ENCODE measurements at regions not wholly inside any gene's neighbourhood (a gene's known extent, or its start where the extent isn't known, plus 50 kb on each side); places are given as distances from the start of the nearest gene placed in this dataset.
"Not testable (repeated sequence)": the region's sequence is repeated elsewhere in the genome, so short reads cannot be mapped to it uniquely, and the experiment has no call there.

DNA sequence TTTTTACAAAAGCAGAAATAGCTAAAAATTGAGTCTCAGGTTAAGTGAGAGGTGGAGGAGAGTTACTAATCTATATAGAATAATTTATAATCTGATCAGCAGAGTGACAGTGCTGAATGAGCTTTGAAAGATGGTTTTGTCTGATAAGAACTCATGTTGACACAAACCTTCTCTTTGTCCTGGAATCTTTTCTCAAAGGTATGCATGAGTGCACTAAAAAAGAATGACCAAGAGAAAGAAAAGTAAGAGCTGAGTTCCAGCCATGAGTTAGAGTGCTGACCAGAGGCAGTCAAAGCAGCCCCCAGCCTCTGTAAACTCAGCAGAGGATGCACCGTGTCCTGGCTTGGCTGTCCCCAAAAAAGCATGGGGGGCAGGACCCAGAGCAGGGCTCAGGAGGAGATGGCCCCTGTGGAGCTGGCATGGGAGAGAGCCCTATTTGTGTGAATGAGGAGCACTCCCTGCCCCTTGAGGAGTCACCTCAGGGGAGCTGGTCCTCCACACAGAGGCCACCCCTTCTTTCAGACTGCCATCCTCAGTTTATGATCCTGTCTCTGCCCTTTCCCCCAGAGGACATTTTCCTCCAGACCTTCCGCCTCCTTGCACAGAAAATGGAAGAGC is 129.8 kb downstream of the SEC23A start:
- no peak for DNase-seq (ENCODE audit: low spot score)

DNA sequence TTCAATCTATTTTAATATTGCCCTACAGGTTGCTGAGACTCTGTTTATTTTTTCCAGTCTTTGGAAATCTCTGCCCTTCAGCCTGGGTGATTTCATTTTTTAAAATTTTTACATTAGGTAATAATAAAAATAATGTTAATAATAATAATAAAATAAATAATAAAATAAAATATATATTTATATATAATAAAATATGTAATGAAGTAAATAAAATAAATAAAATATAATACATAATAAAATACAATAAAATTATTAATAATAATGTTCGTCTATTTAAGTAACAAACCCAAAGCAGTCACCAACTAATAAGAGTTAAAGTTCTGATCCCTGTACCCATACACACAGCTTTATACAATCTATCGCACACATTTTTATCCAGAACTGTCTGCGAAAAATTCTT is 130.5 kb downstream of the SEC23A start:
- DNase-seq (ENCODE audit: low spot score): no peak

DNA sequence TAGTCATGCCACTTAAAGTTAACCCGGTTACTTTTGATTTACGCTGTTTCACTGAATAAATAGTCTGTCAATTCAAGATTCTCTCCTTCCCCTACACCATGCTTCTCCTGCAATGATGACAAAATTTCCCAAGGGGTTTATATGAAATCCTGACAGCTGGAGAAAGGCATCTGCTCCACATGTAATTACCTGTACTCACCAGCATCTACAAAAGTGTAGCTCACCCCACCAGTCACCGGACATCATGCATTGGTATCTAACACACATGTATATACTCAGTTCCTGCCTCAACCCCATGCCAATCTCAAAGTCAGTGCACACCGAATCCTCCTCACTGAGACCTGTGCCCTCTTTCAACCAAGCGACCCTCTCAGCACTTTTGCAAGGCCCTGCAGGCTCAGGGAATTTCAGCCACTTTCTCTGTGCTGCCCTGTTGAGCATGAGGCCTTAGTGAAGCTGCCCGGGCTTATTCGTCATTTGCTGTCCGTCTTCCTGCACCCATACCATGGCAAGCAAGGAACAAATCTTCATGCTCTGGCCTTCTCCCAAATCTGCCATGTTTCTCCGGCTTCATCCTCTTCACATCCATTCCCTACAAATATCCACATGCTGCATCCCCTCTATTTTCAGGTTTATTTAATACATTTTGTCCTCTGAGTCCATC is 131.6 kb downstream of the SEC23A start:
- no peak for DNase-seq (ENCODE audit: low spot score)

DNA sequence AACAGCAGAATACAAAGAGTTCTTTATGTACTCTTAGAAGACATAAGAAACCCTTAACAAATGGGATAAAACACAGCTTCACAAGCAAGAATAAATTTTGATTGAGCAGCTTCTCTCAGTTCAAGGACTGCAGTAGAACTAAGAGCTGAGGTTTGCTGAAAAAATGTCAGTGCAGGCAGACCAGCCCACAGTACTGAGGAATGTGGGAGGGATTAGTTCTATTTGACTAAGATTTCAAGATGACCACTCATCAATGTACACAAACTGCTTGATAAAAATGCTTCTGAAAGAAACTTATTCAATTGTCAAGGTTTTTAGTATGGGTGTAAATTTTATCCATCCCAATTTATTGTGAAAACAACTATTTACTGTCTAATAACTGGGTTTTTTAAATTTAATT is 138.4 kb downstream of the SEC23A start:
- no peak for DNase-seq (ENCODE audit: low spot score)

DNA sequence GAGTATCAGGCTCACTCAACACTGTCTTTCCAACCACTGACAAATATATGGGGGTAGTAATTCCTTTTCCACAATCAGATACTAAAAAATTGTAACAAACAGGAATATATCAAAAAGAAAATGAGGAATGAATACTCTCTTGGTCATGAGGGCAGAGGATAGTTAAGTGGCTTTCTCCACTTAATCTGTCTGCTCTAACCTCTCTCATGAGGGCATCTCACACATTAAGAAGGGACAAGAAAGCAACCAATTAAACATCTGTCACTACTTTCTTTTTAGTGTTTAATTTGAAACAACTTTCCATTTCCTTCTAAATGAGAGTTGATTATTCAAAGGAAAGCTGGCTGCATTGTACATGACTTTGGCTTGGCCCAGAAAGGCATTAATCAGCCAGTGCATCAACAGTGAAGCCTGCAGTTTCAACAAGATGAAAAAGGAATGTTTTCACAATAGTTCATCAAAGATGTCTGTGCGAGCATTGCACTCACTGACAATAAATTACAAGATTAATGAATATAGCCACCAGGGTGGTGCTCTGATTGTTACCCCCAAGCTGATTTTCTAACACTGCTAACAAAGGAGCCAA is 142.0 kb downstream of the SEC23A start:
- DNase-seq (ENCODE audit: low spot score): no peak

DNA sequence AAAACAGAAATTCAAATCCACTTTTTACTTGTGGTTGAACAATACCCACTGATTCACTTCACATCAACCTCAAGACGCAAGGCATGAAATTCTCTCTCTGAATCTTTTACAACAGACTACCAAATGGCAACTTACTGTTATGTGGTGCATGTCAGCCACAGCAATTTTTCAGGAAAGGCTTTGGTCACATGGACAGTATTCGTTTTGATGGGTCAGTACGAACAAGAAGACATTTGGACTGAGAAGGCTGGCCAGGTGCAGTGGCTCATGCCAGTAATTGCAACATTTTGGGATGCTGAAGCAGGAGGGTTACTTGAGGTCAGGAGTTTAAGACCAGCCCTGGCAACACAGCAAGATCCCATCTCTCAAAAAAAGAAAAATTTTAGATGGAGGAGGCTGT is 144.0 kb downstream of the SEC23A start:
- DNase-seq (ENCODE audit: low spot score): no peak

DNA sequence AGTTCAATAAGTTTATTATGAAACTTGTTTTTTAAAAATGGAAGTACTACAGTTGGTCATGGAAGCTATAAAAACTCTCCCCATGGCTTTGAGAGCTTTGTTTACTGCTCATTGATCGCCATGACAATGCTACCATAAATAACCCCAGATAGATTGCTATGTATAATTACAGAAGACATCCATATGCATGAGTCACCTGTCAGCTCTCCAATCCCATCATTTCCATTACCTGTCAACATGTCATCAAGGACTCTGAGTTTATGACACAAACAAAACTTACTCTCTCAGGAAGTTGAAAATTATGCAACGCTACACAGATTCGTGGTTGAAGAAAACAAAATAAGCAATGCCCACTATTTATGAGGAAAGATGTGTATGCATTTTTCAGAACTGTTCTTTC is 144.4 kb downstream of the SEC23A start:
- no peak for DNase-seq (ENCODE audit: low spot score)

DNA sequence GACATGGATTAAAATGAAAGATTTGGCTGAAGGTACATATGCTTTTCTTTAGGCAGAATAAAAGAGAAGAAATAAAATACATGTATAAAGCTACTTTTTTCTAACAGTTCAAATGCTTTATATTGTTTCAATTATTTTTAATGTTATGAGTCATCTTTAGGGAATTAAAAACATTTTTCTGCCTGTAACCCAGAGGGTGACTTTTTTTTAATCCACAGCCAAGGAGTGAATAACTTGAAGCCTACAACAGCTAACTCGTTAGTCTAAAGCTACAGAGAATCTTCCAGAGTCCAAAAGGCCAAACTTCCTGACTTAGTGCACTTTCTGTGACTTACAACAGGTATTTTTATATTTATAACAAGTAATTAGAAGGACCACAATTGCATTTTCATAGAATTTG is 151.6 kb downstream of the SEC23A start:
- no peak for DNase-seq (ENCODE audit: low spot score)

DNA sequence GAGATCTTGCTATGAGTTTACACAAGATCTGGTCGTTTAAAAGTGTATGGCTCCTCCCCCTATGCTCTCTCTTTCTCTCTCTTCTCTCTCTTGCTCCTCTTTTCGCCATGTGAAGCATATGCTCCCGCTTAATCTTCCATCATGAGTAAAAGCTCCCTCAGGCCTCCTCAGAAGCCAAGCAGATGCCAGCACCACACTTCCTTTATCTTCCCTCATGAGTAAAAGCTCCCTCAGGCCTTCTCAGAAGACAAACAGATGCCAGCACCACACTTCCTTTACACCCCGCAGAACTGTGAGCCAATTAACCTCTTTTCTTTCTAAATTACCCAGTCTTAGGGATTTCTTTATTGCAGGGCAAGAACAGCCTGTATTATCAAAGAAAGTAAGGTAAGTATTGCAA is 152.4 kb downstream of the SEC23A start:
- DNase-seq (ENCODE audit: low spot score): no peak

DNA sequence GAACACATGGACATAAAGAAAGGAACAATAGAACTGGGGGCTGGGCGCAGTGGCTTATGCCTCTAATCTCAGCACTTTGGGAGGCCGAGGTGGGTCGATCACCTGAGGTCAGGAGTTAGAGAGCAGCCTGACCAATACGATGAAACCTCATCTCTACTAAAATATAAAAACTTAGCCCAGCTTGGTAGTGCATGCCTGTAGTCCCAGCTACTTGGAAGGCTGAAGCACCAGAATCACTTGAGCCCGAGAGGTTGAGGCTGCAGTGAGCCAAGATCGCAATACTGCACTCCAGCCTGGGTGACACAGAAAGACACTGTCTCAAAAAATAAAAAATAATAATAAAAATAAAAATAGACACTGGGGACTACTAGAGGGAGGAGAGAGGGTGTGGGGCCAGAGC is 154.5 kb downstream of the SEC23A start:
- no peak for DNase-seq (ENCODE audit: low spot score)

DNA sequence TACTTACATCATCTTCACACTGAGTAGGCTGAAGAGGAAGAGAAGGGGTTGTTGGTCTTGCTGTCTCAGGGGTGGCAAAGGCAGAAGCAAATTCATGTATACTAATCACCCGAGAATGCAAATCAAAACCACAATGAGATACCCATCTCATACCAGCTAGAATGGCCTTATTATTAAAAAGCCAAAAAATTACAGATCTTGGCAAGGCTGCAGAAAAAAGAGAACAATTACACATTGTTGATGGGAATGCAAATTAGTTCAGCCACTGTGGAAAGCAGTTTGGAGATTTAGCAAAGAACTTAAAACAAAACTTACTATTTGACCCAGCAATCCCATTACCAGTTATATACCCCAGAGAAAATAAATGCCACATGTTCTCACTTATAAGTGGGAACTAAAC is 154.9 kb downstream of the SEC23A start:
- peak; percentile 96 for DNase-seq (ENCODE audit: low spot score)

DNA sequence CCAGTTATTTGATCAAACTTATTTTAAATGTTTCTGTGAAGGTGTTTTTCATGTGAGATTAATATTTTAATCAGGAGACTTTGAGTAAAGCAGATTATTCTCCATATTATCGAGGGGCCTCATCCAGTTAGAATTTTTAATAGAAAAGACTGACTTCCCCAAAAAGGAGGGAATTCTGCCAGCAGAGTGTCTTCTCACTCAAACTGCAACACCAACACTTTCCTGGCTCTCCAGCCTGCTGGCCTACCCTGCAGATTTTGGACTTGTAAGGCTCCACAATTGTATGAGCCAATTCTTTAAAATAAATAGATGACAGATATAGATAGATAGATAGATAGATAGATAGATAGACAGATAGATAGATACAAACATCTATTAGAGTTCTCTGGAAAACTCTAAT is 155.7 kb downstream of the SEC23A start:
- DNase-seq (ENCODE audit: low spot score): no peak

DNA sequence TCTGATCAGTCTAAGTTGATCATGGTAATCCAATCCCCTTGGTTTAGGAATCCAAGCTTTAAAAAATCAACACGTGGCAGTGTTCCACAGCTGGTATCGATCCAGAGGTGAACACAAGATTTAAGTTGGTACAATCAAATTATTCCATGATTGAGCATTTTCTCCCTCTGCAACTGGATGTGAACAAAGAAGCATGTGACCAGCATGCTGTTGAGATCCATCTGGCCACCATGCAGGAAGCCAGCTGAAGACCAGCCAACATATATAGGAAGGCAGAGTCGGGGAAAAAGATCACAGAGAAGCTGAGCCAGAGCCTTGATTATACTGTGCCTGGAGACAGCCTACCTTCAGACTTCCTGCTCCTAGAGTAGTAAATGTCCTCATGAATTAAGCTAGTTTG is 158.3 kb downstream of the SEC23A start:
- DNase-seq (ENCODE audit: low spot score): peak; percentile 79

DNA sequence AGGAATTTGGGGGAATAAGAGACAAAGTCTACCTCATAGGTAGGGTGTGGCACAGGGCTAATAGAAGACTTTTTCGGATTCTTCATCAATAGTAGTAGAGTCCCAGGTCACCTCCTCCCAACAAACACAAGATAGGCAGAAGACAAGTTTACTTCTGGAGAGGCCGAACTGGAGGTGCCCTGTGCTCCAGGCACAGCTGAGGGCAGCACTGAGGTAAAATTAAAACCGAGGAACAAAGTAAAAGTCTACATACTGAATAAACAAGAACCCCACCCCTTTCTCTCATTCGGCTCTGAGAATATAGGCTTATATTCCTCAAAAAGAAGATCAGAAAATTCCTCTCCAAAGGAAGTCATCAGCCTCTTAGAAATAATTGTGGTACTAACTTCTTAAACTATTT is 161.5 kb downstream of the SEC23A start:
- no peak for DNase-seq (ENCODE audit: low spot score)

DNA sequence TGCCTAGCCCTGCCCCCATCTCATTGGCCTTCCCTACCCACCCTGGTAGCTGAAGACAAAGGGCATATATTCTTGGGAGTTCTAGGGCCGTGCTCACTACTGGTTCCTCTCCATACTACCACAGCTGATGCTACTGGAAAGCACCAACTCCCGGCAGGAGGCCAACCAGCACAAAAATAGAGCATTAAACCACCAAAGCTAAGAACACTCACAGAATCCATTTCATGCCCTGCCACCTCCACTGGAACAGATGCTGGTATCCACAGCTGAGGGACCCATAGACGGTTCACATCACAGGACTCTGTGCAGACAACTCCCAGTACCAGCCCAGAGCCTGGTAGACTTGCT is 170.4 kb downstream of the SEC23A start:
- DNase-seq (ENCODE audit: low spot score): not testable (repeated sequence)

DNA sequence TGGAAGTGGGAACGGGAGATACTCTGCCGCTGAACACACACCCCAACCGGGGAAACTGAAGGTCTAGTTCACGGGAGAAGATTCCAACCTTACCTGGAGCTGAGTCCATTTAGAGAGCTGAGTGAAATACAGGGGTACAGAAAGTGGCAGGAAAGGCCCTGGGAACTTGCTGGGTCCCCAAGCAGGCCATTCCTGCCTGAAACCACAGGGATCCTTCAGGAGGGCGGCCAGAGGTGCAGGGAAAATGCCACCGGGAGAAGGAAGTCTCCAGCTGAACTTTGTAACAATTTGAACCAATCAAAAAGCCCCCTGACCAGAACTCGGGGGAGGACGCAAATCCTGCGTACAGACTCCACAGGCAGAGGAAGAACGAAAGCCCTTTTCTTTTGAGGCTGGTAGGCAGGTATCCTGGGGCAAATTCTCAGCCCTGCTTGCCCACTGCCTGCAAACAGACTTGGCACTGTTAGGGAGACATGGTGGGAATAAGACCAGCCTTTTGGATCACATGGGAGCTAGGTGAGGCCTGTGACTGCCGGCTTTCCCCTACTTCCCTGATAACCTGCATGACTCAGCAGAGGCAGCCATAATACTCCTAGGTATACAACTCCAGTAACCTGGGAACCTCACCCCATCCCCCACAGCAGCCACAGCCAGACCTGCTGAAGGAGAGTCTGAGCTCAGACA is 170.9 kb downstream of the SEC23A start:
- no peak for DNase-seq (ENCODE audit: low spot score)

DNA sequence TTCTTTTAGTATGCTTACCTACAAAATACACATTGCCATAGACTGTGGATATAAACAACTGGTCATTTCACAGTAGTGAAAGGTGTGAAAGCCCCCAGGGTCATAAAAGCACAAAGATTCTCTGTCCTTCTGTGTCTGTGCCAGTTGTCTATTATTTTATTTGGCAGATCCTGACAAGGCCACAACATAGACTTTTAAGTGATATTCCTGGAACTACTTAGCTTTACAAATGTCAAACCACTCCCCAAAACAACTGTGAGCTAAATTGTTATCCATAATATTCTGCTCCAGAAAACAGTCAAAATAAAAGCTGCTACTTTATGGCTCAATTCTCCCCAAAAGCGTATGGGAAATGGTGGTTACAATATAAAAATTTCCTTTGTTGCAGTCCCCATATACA is 172.1 kb downstream of the SEC23A start:
- DNase-seq (ENCODE audit: low spot score): no peak

DNA sequence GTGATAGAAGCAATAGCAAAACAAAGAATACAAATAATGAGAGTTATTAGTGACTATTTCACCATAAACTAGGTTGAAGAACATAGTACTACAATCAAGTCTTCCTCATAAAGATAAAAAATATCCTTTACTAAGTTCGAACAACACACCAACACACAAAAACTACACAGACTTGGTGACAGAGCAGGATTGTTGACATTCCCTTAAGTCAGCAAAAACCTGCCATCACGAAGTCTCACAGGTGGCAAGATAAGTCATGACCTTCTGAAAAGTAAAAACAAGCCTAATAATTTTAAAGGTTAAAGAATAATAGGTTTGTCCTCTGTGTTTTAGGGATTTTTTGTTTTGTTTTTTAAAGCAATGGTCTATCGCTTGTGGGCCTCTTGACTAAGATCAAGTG is 173.0 kb downstream of the SEC23A start:
- no peak for DNase-seq (ENCODE audit: low spot score)

DNA sequence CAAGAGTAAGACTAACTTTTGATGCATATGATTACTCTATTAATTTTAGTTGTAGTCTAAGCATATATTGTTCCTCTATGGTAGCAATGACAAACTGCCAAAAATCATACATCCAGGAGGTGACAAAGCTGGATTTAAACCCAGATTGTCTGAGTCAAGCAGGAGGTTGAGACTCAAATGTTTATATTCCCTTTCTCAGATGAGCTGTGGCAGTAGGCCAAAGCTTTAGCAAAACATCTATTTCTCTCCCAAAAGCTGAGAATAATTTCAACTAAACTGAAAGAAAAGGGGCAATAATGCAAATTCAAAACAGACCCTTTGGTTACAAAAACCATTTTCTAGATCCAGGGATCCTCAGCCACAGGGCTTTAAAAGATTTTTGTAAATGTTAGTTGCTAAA is 173.6 kb downstream of the SEC23A start:
- no peak for DNase-seq (ENCODE audit: low spot score)

DNA sequence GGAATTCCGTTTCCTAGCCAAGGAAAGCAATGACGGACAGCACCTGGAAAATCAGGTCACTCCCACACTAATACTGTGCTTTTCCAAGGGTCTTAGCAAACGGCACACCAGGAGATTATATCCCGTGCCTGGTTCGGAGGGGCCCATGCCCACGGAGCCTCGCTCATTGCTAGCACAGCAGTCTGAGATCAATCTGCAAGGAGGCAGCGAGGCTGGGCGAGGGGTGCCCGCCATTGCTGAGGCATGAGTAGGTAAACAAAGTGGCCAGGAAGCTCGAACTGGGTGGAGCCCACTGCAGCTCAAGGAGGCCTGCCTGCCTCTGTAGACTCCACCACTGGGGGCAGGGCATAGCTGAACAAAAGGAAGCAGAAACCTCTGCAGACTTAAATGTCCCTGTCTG is 181.1 kb downstream of the SEC23A start:
- DNase-seq (ENCODE audit: low spot score): not testable (repeated sequence)

DNA sequence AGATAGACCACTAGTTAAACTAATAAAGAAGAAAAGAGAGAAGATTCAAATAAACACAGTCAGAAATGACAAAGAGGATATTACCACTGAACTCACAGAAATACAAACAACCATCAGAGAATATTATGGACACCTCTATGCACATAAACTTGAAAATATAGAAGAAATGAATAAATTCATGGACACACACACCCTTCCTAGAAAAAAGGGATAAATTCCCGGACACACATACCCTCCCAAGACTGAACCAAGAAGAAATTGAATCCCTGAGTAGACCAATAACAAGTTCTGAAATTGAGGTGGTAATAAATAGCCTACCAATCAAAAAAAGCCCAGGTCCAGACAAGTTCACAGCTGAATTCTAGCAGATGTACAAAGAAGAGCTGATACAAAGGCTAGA is 187.9 kb downstream of the SEC23A start:
- DNase-seq (ENCODE audit: low spot score): no peak

DNA sequence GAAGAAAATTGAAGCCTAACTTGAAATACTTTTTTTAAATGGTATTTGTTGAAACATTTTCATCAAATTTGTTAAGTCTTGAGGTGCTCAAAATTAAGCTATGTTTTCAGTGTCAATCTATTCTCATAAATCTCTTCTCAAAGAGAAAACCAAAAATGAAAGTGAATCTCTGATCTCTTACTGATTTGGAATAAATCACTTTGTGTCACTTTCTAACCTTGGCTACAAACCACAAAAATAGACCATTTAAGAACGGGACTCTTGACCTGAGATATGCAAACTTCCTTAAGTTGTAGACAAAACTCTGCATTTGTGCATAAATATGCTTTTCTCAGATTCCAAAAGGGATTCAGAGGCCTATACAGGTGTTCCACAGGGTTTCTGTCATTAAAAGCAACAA is 192.9 kb downstream of the SEC23A start:
- DNase-seq (ENCODE audit: low spot score): no peak

DNA sequence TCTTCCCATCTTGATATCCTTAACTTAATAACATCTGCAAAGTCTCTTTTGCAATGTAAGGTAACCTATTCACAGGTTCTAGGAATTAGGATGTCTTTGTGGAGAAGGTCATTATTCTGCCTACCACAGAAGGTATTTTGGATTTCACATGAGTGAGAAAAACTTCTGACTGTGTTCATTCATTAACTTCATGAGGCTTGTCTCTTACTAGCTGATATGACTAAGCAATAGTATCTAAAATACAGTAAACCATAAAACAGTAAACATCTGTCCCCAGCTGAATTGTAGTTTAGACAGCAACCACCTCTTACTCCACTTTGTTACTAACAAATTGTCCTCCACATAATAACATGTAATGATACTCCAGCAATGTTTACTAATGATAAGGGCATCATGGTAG is 198.1 kb downstream of the SEC23A start:
- DNase-seq (ENCODE audit: low spot score): no peak

All from globus pallidus (tissue), 1 donor.